Pancreas (tissue), 10 donors: ENCODE measurements at regions not wholly inside any gene's neighbourhood (a gene's known extent, or its start where the extent isn't known, plus 50 kb on each side); places are given as distances from the start of the nearest gene placed in this dataset.
"Not testable (repeated sequence)": the region's sequence is repeated elsewhere in the genome, so short reads cannot be mapped to it uniquely, and the experiment has no call there.

ENCODE experiments used
- ATAC-seq, 4 donors: fragments of 200-7000 bp; cut with Tn5 transposase; one replicate each; pipeline versions ENCODE4 v1.8.0 to v1.9.1; 2020; ENCODE audit warnings: mild to moderate bottlenecking in 4 of 4, moderate library complexity in 4 of 4
- DNase-seq, 6 donors: peaks; one replicate each; pipeline ENCODE4 v3.0.0-alpha.2; 2020
- FAIRE-seq: peaks from 2 replicates; lab custom pipeline; 2012; peaks lifted over from hg19 to GRCh38; lab: Jason Lieb, UNC
- H3K27ac ChIP-seq, 4 donors: fragments of 200-600 bp; sonication (generic); 1 replicate in 3 of 4; 2 replicates in 1 of 4; pipeline versions ENCODE4 v1.5.0 to v1.8.0; 2020
- H3K27me3 ChIP-seq, 4 donors: fragments of 200-600 bp; one replicate each; pipeline ENCODE4 v1.8.0; 2021
- H3K36me3 ChIP-seq, 3 donors: fragments of 200-600 bp; sonication (generic) in 1 of 3; one replicate each; pipeline versions ENCODE4 v1.5.0 to v1.8.0; 2020 to 2021
- H3K4me1 ChIP-seq, 3 donors: fragments of 200-600 bp; one replicate each; pipeline ENCODE4 v1.8.0; 2021
- H3K4me3 ChIP-seq, 4 donors: fragments of 200-600 bp; sonication (generic) in 2 of 4; one replicate each; pipeline versions ENCODE4 v1.5.0 to v1.8.0; 2020 to 2021
- H3K9me3 ChIP-seq, 4 donors: fragments of 200-600 bp; one replicate each; pipeline ENCODE4 v1.8.0; 2021
- CTCF ChIP-seq, 4 donors: fragments of 200-600 bp; sonication (generic) in 3 of 4; IDR thresholded peaks; one replicate each; pipeline versions ENCODE4 v1.5.0 to v1.8.0; 2021; ENCODE audit warnings: antibody characterized with exemption in 4 of 4
- WGBS, 2 donors: extraction: QIAGEN DNeasy Blood & Tissue Kit; methylation state at CpG; one replicate each; pipeline ENCODE4 v1.1.7; 2013; 5-methylcytosine and 5-hydroxymethylcytosine counted together
- intact Hi-C, 3 donors: fragments of 100-400 bp; cut with DNase I; formaldehyde crosslinking; loops; one replicate each; pipeline versions ENCODE4 v1.11.1 to v1.14.2; 2022
- donor health status: healthy with polysubstance abuse.
- donor health status: DM: no; HTN: no; CAD: no; lungs with moderate emphysema.
- donor health status: DM: no; HTN: no; CAD: no.
- donor health status: control.
- donor health status: control.
- donor health status: Bipolar disorder and iron deficiency.
- donor health status: DM: yes; HTN: yes; CAD: no.
- donor health status: DM: no; HTN: no; CAD: no.
- donor health status: DM: no; HTN: no; CAD: no.
- donor health status: DM: yes; HTN: yes; CAD: no.

GRCh38 chr1:168834225-168834872, 105.3 kb upstream of the DPT start:
- intact Hi-C loops: no loop called here
- no peaks in the 10 kb centered on the region for H3K36me3 ChIP-seq
- H3K4me3 ChIP-seq: no peak overlapping the region
- DNase-seq (peak in 1 of 6 donors; percentile 17), FAIRE-seq (no peak), ATAC-seq (peak; percentile 79 to 90 (median 86))
- H3K27me3 ChIP-seq: no peaks in the 10 kb centered on the region
- H3K9me3 ChIP-seq: no peaks in the 10 kb centered on the region
- H3K4me1 ChIP-seq: peaks cover 9 to 18% (median 14%) of the 10 kb centered on the region in 3 donors
- no peak for TF ChIP-seq CTCF (IDR thresholded peaks at IDR 0.05)
- WGBS, 2 donors: 47 to 50% methylated on average over 2 of the region's 2 CpGs
- H3K27ac ChIP-seq: peak overlapping the region; percentile 20 to 82 (median 70)

GRCh38 chr1:168835176-168835575, 106.2 kb upstream of the DPT start:
- FAIRE-seq (no peak), ATAC-seq (peak in 1 of 4 donors; percentile 32)

GRCh38 chr1:168835791-168836190, 106.8 kb upstream of the DPT start:
- WGBS, 2 donors: 78 to 80% methylated on average over 2 of the region's 2 CpGs
- peak overlapping the region in 1 of 4 donors; percentile 29 for H3K27ac ChIP-seq
- FAIRE-seq: no peak

More at GRCh38 chr1:168835176-168835575, 106.2 kb upstream of the DPT start:
- intact Hi-C loops: no loop called here
- no peak for TF ChIP-seq CTCF (IDR thresholded peaks at IDR 0.05)
- peaks cover 9 to 18% (median 14%) of the 10 kb centered on the region in 3 donors for H3K4me1 ChIP-seq
- no peaks in the 10 kb centered on the region for H3K9me3 ChIP-seq
- H3K27ac ChIP-seq: peak overlapping the region in 1 of 4 donors; percentile 29
- DNase-seq: no peak
- no peaks in the 10 kb centered on the region for H3K27me3 ChIP-seq
- H3K36me3 ChIP-seq: no peaks in the 10 kb centered on the region
- no peak overlapping the region for H3K4me3 ChIP-seq
- WGBS, 2 donors: 61 to 79% methylated on average over 1 of the region's 1 CpG

GRCh38 chr1:168836469-168836868, 107.5 kb upstream of the DPT start:
- Histone ChIP-seq H3K27ac (no peak overlapping the region), H3K27me3 (no peaks in the 10 kb centered on the region), H3K4me1 (peaks cover 9 to 18% (median 14%) of the 10 kb centered on the region in 3 donors), H3K4me3 (no peak overlapping the region), H3K9me3 (no peaks in the 10 kb centered on the region), H3K36me3 (no peaks in the 10 kb centered on the region)
- intact Hi-C loops: no loop called here
- ATAC-seq: no peak
- no peak for DNase-seq
- no peak for TF ChIP-seq CTCF (IDR thresholded peaks at IDR 0.05)
- FAIRE-seq: no peak
- WGBS, 2 donors: 86 to 90% methylated on average over 3 of the region's 3 CpGs

More at GRCh38 chr1:168835791-168836190, 106.8 kb upstream of the DPT start:
- DNase-seq: no peak
- Histone ChIP-seq H3K4me1 (peaks cover 9 to 18% (median 14%) of the 10 kb centered on the region in 3 donors), H3K36me3 (no peaks in the 10 kb centered on the region), H3K27me3 (no peaks in the 10 kb centered on the region), H3K4me3 (no peak overlapping the region), H3K9me3 (no peaks in the 10 kb centered on the region)
- no peak for TF ChIP-seq CTCF (IDR thresholded peaks at IDR 0.05)
- intact Hi-C loops: no loop called here
- no peak for ATAC-seq

GRCh38 chr1:168837230-168837629, 108.2 kb upstream of the DPT start:
- H3K27ac ChIP-seq, intact Hi-C loops, ATAC-seq: not testable (repeated sequence)

More at GRCh38 chr1:168837230-168837629, 108.2 kb upstream of the DPT start:
- DNase-seq: peak in 1 of 6 donors; percentile 55
- not testable (repeated sequence) for FAIRE-seq, H3K9me3 ChIP-seq, H3K36me3 ChIP-seq, H3K4me3 ChIP-seq, H3K27me3 ChIP-seq
- WGBS, 2 donors: 93 to 96% methylated on average over 27 to 30 of the region's 30 CpGs
- H3K4me1 ChIP-seq: peaks cover 9 to 18% (median 14%) of the 10 kb centered on the region in 3 donors
